ENCODE measurements at regions not wholly inside any gene's neighbourhood (a gene's known extent, or its start where the extent isn't known, plus 50 kb on each side); places are given as distances from the start of the nearest gene placed in this dataset.
"Not testable (repeated sequence)": the region's sequence is repeated elsewhere in the genome, so short reads cannot be mapped to it uniquely, and the experiment has no call there.

GRCh38 chr3:81352867-81353266, 408.6 kb downstream of the GBE1 start:
- TF ChIP-seq POLR2A (IDR thresholded peaks at IDR 0.05), result no peak
- no peak for DNase-seq (ENCODE audit: low spot score)
- Histone ChIP-seq H3K4me1 (replicated peaks) (no peaks in the 10 kb centered on the region), H3K27ac (no peak overlapping the region), H3K27me3 (replicated peaks; ENCODE audit: insufficient read depth) (no peaks in the 10 kb centered on the region), H3K4me3 (no peak overlapping the region), H3K36me3 (no peaks in the 10 kb centered on the region), H3K9me3 (no peaks in the 10 kb centered on the region)
- intact Hi-C loops (cut with DNase I), result no loop called here
- 32% methylated on average over 3 of the region's 3 CpGs for WGBS

GRCh38 chr3:81349816-81350340, 411.6 kb downstream of the GBE1 start:
- H3K27ac ChIP-seq, result no peak overlapping the region
- no peaks in the 10 kb centered on the region for H3K4me1 ChIP-seq (replicated peaks)
- H3K4me3 ChIP-seq, result no peak overlapping the region
- WGBS, result 71% methylated on average over 4 of the region's 4 CpGs
- H3K36me3 ChIP-seq, result no peaks in the 10 kb centered on the region
- no peak for DNase-seq (ENCODE audit: low spot score)
- no peaks in the 10 kb centered on the region for H3K9me3 ChIP-seq
- TF ChIP-seq, protein P1, sequence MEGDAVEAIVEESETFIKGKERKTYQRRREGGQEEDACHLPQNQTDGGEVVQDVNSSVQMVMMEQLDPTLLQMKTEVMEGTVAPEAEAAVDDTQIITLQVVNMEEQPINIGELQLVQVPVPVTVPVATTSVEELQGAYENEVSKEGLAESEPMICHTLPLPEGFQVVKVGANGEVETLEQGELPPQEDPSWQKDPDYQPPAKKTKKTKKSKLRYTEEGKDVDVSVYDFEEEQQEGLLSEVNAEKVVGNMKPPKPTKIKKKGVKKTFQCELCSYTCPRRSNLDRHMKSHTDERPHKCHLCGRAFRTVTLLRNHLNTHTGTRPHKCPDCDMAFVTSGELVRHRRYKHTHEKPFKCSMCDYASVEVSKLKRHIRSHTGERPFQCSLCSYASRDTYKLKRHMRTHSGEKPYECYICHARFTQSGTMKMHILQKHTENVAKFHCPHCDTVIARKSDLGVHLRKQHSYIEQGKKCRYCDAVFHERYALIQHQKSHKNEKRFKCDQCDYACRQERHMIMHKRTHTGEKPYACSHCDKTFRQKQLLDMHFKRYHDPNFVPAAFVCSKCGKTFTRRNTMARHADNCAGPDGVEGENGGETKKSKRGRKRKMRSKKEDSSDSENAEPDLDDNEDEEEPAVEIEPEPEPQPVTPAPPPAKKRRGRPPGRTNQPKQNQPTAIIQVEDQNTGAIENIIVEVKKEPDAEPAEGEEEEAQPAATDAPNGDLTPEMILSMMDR (IDR thresholded peaks at IDR 0.05), result no peak
- no peak for TF ChIP-seq POLR2AphosphoS5 (IDR thresholded peaks at IDR 0.05)
- TF ChIP-seq POLR2A (IDR thresholded peaks at IDR 0.05), result no peak
- intact Hi-C loops (cut with DNase I), result no loop called here
- H3K27me3 ChIP-seq (replicated peaks; ENCODE audit: insufficient read depth), result no peaks in the 10 kb centered on the region

DNA sequence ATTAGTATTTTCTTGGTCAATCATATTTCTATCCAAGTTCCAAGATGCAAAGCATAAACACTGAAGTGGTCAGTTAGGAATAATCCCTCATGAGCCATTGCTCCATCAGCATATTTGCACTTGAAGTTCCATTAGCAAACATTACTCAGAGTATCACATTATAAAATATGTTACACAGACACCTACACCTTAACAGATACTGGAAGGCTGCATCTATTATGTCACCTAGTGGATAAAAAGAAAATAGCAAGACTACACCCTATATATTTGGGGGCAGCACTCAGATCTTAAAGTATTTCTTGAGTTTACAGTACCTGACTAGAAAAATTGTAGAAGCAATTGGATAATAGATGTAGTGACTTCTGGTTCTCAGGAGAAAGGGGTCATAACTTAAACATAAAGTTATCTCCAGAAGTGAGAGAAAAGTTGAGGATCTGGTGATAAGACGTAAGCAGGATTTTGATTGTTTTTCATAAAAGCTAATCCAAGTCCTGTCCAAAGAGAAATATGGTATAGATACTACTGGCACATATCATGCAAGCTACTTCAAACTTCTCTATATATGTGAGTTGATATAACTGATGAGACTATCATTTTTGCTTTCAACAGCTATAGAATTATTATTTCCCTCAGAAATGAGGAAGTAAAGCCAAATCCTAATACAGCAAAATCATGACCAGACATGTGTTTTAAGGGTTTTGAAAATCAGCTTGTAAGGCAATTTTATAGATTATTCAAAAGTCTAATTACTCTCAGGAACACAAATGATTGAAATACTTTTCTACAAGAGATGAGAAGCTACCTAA, 422.2 kb downstream of the GBE1 start:
- Histone ChIP-seq H3K27ac (no peak overlapping the region), H3K27me3 (replicated peaks; ENCODE audit: insufficient read depth) (no peaks in the 10 kb centered on the region), H3K36me3 (no peaks in the 10 kb centered on the region), H3K4me1 (replicated peaks) (no peaks in the 10 kb centered on the region), H3K4me3 (no peak overlapping the region), H3K9me3 (no peaks in the 10 kb centered on the region)
- intact Hi-C loops (cut with DNase I), result no loop called here
- TF ChIP-seq, protein P1 (IDR thresholded peaks at IDR 0.05), result peak in 3 of 4 experiments; percentile 27 to 53 (median 32)
- no peak for TF ChIP-seq POLR2A (IDR thresholded peaks at IDR 0.05)
- TF ChIP-seq POLR2AphosphoS5 (IDR thresholded peaks at IDR 0.05), result no peak
- WGBS, result 83% methylated on average over 1 of the region's 1 CpG
- no peak for DNase-seq (ENCODE audit: low spot score)

GRCh38 chr3:81336470-81336869, 425.0 kb downstream of the GBE1 start:
- Histone ChIP-seq H3K9me3 (no peaks in the 10 kb centered on the region), H3K4me3 (no peak overlapping the region), H3K4me1 (replicated peaks) (no peaks in the 10 kb centered on the region), H3K36me3 (no peaks in the 10 kb centered on the region), H3K27ac (no peak overlapping the region), H3K27me3 (replicated peaks; ENCODE audit: insufficient read depth) (no peaks in the 10 kb centered on the region)
- intact Hi-C loops (cut with DNase I), result no loop called here
- WGBS, result 48% methylated on average over 4 of the region's 4 CpGs
- no peak for TF ChIP-seq POLR2A (IDR thresholded peaks at IDR 0.05)
- no peak for TF ChIP-seq POLR2AphosphoS5 (IDR thresholded peaks at IDR 0.05)
- TF ChIP-seq, protein P1 (IDR thresholded peaks at IDR 0.05), result no peak
- DNase-seq (ENCODE audit: low spot score), result no peak

GRCh38 chr3:81329835-81330234, 431.6 kb downstream of the GBE1 start:
- 87% methylated on average over 7 of the region's 7 CpGs for WGBS
- H3K4me1 ChIP-seq (replicated peaks); DNase-seq (ENCODE audit: low spot score); H3K9me3 ChIP-seq; H3K27me3 ChIP-seq (replicated peaks; ENCODE audit: insufficient read depth); H3K36me3 ChIP-seq; intact Hi-C loops (cut with DNase I); H3K4me3 ChIP-seq; H3K27ac ChIP-seq: not testable (repeated sequence)

GRCh38 chr3:81326245-81326644, 435.2 kb downstream of the GBE1 start:
- no peak overlapping the region for H3K27ac ChIP-seq
- no peaks in the 10 kb centered on the region for H3K9me3 ChIP-seq
- intact Hi-C loops (cut with DNase I), result no loop called here
- TF ChIP-seq POLR2AphosphoS5 (IDR thresholded peaks at IDR 0.05), result no peak
- TF ChIP-seq, protein P1 (IDR thresholded peaks at IDR 0.05), result no peak
- TF ChIP-seq POLR2A (IDR thresholded peaks at IDR 0.05), result no peak
- no peaks in the 10 kb centered on the region for H3K27me3 ChIP-seq (replicated peaks; ENCODE audit: insufficient read depth)
- no peaks in the 10 kb centered on the region for H3K4me1 ChIP-seq (replicated peaks)
- WGBS, result 93% methylated on average over 8 of the region's 8 CpGs
- DNase-seq (ENCODE audit: low spot score), result no peak
- no peaks in the 10 kb centered on the region for H3K36me3 ChIP-seq
- H3K4me3 ChIP-seq, result no peak overlapping the region

Measured in prostate gland (tissue), 2 donors.